ENCODE measurements at regions not wholly inside any gene's neighbourhood (a gene's known extent, or its start where the extent isn't known, plus 50 kb on each side); places are given as distances from the start of the nearest gene placed in this dataset.

DNA sequence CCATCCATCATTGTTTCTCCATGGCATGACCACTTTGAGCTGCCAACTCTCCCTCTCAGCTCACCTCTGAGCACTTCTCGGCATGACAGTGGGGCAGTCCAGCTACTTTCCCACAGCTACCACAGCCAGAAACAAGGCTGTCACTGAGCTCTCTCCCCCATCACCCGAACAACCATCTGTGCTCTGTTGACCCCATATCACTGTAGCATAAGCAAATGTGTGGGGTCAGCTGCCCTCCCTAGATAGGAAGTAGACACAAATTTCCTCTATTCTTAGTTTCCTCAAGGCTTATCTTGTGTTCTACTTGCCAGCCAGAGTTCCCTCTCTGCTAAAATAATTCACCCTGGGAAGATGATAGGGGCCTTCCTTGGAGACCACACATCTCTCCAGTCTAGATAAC lies 82.6 kb upstream of the FUT8 start:
- no peak for DNase-seq

DNA sequence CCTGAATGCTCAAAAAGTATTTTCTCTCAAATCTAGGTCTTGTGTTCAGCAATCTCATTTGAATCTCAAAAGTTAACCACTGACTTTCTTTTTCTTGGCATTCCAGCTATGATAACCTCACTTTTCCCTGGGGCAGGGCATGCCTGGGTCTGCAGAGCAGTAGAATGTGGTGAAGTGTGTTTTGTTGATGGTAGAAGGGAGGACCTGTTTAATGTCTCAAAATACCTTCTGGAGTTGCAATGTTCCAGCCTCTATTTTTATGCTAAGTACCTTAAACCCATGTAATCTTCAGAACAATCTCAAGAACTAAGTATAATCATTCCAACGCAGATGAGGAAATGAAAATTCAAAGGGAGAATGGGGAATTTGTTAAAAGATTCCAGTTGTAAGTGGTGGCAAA lies 82.1 kb upstream of the FUT8 start:
- no peak for DNase-seq

DNA sequence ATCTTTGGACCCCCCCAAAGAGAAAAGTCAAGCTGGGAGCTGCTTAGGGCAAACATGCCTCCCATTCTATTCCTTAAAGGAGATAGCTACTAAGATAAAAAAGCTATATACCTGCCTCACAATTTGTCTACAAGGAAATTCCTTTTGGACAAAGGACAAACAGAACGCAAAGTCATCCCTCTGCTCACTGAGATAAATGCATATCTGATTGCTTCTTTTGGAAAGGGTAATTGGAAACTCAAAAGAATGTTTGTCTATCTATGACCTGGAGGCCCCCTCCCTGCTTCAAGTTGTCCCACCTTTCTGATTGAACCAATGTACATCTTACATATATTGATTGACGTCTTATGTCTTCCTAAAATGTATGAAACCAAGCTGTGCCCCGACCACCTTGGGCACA lies 80.9 kb upstream of the FUT8 start:
- no peak for DNase-seq

DNA sequence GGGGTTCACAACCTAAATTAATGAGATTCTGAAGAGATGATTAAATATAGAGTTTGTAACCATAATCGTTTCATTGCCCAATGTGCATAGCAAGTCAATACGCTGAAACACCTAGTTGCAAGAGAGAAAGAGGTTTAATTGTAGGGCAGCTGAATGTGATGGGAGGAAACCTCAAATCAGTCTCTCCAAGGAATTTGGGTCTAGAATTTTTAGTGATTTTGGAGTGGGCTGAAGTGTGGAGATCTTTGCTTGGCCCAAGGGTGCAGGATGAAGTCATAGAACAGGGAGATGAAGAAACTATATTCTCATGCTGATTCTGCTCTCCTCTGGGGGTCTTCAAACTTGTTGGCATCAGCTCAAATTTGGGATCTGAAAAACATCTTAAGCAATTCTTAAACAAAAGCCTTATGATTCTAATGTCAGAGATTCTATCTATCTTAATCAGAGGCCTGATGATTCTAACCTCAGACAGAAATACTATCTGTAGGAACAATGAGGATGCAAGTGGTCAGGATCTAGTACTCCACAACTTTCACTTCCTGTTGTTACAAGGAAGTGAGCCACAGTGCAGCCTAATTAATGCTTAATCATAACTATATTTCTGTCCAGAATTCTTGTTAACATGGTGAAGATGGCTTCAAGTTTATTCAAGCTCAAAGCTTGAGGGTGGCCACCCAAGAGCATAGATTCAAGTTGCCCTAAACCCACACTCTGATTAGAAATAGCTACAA lies 80.2 kb upstream of the FUT8 start:
- no peak for DNase-seq

DNA sequence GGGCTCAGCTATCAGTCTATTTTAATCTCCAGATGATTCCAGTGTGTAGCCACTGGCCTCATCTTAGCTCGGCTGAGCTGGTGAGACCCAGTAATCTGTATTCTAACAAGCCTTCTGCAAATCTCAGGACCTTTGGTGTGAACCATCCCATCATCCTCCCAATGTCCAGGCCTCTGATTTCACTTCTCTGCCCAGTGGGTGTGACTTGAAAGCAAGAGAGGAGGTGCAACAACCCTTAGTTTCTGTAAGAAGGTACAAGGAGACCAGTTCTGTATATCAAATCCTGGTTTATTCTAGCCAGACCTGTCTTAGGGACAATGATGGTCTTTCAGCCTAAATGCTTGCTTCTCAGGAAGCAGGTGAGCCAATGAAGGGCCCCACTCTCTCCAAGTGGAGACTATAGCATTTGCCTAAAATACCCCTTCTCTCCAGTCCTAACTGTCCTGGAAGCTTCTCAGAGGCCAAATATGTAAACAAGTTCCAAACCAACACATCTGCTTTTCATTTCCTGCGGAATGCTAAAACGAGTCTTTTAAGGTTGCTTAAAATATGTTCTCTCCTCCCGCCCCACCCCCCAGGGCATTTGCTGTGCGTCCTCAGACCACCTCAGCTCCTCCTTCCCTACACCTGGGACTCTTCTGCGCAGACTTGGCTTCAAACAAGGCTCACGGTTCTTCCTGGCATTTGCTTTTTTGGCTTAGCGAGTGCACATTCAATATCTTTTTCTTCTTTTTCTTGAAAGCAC lies 78.4 kb upstream of the FUT8 start:
- no peak for DNase-seq

DNA sequence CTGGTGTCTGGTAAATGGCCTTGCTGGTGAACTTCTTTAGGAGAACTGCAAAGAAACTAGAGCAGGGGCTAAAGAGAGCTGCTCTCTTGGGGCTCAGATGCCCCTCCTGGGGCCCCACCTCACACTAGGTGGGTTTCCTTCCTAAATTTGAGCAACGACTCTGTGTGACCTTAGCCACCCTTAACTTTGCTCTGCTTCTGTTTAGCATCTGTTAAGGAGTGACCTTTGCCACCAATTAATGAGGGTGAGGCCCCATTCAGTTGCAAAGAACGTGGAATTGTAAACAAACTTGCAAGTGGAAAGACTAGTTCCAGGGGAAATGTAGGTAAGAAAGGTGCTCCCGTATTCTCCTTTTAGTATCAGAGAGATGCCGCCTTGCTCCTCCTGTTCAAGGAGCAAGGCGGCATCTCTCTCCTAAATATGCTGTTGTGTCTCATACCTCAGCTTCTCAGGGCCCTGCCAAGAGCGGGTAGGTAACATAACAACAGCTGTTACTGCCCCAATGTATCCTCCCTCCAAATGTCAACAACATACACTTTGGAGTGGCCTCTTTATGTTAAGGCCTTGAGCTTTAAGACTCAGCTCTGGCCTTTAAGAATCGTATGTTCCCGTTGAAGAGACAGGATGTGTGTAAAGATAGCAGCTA lies 77.6 kb upstream of the FUT8 start:
- no peak for DNase-seq

DNA sequence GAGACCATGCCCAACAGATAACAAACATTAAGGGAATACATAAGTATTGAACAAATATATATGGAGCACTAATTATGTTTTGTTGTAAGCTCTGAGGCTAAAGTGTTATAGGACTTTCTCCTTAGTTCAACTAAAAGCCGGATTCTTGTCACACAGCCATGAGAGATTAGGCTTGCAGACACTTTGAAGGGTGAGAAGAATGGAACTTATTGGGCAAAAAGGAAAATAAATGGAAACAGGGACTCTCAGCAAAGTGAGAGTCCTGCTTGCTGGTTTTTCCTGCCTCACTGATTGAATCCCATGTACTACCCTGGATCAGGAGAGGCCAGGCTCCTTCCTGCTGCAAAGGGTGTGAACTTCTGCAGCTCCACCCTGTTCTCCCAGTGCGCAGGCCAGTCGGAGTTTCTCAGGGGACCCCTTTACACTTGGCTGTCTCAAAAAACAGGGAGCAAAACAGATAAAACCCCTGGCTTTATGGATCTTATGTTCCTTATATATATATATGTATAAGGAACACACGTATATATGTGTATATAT lies 77.1 kb upstream of the FUT8 start:
- no peak for DNase-seq

DNA sequence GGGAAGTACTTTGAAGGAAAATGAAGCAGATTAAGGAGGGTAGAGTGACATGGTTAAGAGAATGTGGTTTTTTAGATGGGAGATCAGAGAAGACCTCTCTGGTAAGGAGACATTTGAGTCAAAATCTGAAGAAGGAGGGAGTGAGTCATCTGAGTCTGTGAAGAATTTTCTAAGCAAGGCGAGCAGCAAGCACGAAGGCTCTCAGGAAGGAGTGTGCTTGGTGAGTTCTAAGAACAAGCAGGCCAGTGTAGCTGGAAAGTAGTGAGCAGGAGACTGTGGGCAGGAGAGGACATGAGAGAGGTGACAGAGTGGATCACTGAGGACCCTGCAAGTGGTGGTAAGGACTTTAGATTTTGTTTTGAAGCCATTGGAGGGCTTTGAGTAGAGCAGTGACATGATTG lies 76.3 kb upstream of the FUT8 start:
- DNase-seq = no peak

DNA sequence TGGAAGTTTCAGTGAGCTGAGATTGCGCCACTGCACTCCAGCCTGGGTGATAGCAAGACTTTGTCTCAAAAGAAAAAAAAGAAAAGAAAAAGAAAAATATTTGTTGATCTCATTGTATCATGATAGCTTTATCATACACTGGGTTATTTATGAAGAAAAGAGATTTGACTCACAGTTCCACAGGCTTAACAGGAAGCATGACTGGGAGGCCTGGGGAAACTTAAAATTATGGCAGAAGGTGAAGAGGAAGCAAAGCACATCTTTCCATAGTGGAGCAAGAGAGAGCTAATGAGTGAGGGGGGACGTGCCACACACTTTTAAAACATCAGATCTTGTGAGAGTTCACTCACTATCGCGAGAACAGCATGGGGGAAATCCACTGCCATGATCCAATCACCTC lies 72.7 kb upstream of the FUT8 start:
- DNase-seq = no peak

DNA sequence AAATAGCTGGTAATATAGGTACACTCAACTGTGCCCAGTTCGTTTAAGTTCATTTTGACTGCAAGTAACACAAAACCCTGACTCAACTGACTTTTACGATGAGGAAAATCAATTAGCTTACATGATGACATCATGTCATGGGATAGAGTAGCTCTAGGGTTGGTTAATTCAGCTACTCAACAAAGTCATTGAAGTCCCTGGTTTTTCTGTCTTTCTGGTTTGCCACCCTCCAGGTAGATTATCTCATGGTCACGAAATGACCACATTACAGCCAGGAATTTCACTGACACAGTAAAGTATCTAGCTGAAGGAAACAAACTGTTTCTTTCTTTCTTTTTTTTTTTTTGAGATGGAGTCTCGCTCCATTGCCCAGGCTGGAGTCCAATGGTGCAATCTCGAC lies 68.5 kb upstream of the FUT8 start:
- DNase-seq = no peak

DNA sequence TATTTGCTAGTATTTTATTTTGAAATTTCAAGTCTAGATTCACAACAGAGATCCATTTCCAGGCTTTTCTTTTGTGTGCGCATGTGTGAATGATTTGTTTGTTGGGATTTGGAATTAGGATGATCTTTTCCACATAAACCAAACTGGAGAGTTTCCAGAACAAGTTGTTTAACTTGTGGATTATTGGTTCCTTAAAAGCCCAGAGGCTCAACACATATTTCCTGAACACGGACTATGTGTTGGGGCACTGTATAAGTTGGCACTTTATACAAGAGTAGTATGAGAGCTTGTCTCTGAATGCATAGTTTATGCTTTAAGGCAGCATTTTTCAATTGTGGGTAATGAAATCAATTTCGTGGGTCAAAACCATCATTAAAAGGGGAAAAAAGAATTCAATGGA lies 67.3 kb upstream of the FUT8 start:
- DNase-seq = no peak

DNA sequence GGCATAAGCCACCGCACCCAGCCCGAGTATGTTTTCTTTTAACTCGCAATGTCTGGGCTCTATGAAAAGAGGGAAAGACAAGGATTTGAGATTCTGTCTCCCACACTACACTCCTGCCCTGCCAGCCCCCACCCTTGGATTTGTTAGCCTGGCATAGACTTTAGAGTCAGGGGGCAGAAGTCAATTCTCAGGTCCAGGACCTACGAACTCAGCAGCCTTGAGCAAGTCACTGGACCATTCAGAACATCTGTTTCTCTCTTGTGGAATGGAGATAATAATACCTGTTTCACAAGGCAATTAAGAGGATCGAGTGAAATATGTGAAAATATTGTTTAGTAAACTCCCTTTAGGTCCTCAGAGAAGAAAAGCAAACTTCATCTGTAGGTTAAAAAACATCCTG lies 66.1 kb upstream of the FUT8 start:
- DNase-seq = no peak

DNA sequence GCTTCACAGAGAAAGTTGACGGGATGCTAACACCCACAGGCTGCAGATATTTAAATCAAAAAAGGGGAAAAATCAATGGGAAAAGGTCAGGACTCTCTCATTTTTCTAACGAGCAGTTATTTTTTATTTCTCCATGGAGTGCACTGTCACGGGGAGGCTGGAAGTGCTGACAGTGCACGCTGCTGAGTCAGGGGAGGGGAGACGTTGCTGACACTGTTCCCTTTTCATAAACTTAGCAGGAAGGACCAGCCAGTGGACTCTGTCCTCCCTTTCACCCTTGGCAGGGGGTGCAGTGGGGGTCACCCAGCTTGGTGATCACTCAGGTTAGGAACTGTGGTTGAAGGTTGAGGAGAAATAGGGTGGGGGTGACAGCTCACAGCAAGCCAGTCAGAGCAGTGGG lies 65.6 kb upstream of the FUT8 start:
- DNase-seq = no peak

DNA sequence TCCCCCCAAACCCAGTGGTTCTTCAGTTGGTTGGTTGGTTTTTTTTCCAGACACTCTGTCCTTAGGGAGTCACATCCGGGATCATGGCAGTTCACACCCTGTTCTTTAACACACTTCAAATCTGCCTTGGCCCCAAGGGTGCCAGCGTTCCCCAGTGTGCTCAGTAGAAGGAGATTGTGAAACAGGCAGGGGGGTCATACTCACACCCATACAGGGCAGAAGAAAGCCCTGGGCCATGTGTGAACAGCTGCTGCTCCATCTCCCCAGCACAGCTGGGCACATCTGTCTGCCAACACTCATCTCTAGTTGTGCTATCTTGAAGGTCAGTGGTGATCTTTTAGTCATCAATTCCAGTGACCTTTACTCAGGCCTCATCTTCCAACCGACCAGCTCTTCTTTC lies 64.4 kb upstream of the FUT8 start:
- DNase-seq = no peak

DNA sequence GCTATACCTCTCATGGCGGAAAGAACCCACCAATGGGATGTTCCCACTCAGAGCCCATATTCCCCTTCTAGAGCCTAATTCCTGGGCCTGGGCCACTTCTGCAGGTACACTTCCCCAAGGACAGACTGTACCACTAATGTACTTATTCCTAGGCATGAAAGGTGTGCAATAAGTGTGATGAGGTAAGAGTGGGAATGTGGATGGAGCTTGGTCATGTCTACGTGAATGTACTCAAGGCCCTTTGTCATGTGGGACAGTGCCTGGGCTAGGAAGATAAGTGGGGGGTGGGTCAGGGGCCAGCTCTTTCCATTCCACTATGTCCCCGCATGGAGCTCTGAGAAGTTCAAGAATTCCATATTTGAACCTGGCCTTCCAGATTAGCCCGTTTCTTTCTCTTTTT lies 63.4 kb upstream of the FUT8 start:
- DNase-seq = no peak

DNA sequence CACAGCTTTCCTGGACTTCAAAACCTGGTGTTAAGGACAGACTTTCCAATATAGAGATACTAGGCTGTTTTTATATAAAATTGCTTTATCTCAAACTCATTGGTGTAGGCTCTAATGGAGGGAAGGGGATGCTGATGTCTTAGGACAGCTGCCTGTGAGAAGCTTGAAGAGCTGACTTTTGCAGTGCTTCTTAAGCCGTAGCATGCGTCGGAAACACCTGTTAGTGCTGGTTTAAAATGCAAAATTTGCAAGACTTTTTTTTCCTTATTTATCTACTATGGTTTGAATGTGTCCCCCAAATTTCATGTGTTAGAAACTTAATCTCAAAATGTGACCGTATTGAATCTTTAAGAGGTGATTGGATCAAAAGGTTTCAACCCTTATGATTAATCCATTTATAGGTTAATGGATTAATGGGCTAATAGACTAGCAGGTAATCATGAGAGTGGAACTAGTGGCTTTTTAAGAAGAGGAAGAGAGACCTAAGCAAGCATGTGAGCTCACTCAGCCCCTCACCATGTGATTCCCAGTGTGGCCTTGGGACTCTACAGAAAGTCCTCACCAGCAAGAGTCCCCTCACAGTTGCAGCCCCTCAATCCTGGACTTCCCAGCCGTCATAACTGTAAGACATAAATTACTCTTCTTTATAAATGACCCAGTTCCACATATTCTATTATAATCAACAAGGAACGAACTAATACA lies 60.9 kb upstream of the FUT8 start:
- no peak for DNase-seq

DNA sequence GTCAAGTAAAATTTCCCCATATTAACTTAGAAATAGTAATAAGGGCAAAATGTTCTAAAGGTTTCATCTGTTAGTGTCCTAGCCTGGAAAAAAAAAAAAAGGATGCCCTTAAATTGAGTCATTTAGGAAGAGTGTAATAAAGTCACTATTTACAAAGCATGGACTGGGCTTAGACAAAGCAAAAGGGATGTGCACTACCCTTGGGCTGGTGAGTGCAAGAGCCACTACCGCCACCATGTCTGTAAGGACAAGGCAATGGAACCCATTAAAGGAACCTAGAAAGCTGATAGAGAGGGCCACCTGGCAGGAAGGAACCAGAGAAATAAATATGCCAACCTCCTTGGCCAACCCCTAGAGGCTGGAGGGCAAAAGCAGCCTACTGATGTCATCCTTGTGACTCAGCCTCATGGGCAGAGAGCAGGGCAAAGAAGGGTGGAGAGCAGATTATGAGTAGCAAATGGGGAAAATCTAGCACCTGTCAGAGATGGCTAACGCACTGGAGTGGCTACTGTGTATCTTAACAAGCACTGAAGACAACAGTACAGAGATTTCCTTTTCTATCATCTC lies 59.5 kb upstream of the FUT8 start:
- no peak for DNase-seq

DNA sequence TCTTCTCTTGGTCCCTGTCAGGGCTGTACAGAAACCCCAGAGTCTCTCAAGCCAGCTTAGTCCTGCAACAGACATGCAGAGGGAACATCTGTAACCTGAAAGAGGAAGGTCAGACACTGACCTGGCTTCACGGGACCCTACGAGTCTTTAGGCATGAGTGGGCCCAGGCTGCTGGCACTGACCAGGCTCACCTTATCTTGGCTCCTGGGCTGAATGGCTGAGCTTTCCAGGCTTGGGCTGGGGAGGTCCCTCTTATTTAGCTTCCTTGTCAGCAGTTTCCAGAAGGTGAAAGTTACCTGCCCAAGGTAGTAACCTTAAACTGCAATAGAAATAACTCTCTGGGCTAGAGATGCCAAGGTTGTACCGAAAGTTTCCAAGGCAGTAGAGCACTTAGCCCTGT lies 58.4 kb upstream of the FUT8 start:
- no peak for DNase-seq

DNA sequence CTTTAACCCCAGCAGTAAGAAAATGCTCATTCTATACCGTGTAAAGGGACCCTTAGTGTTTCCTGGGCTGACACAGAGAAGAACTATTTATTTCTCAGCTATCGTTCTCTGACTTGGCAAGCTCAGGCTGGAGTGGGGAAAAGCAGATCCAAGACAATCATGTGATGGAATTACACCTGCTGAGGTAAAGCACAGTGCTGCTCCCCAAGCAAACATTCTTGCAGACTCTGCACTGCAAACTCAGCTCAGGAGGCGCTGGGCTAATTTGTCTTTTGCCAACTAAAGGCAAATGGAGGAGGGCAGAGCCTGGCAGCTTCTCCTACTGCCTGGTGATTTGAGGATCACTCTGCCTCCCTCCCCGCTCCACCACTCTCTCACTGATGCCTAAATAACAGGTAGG lies 57.8 kb upstream of the FUT8 start:
- DNase-seq = no peak

DNA sequence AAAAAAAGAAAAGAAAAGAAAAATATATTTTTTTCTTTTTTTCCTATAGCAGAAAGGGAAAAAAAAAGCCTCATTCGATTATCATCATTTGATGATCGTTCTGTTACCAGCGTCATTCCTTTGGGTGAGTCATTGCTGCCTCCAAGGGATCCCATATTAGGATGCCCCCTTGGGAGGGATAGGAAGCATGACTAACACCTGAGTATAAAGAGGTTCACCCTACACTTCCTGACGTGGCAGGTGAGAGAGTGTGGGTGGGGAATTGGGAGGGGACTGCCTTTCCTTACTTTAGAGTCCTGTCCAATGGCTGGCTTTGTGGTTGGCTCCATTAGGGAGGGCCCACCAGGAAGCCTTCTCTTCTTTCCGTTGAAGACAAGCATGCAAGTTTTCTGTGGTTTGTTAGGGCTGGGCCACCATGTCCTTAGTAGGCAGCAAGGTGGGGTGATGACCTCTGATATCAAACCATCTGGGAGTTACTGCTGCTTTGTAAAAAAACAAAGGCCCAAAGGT lies 56.1 kb upstream of the FUT8 start:
- DNase-seq = no peak

DNA sequence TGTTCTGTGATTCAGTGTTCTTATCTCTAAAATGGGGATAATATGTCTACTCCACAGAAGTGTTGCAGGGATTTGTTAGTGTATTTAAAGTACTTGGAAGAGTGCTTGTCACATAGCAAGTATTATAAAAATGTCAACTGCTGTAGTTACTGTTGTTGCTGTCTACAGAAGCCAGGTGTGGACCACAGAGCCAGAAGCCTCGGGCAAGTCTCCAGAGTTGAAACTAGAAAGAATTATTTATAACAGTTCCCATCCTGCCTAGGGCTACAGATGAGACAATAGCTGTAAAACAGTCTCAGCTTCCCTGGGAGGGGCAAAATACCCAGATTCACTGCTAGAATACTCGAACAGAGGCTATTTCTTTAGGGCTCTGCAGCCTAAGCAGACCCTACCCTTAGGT lies 55.4 kb upstream of the FUT8 start:
- DNase-seq = no peak

DNA sequence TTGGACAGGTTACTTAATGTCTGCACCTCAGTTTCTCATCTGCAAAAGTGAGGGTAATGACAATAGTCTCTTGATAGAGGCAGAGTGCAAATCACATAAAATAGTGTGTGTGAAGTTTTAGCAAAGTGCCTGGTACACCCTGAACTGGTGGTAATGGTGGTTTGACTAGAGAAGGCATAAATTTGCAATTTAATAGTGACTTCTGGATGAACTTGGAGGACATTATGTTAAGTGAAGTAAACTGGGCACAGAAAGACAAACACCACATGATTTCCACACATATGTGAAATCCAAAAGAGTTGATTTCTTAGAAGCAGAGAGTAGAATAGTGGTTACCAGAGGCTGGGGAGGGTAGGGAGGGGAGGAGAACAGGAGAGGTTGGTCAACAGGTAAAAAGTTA lies 54.8 kb upstream of the FUT8 start:
- DNase-seq = no peak

DNA sequence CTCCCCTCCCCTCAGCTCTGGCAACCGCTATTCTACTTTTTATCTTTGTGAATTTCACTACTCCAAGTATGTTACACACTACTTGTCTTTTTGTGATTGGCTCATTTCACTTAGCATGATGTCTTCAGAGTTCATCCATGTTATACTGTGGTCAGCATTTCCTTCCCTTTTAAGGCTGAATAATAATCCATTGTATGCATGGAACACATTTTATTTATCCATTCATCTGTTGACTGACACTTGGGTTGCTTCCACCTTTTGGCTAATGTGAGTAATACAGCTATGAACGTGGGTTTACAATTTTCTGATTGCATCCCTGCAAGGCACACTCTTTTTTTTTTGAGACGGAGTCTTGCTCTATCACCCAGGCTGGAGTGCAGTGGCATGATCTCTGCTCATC lies 53.0 kb upstream of the FUT8 start:
- DNase-seq = no peak

Measured in NCI-H2171 (cell line).